Loucy (cell line): ENCODE measurements at regions not wholly inside any gene's neighbourhood (a gene's known extent, or its start where the extent isn't known, plus 50 kb on each side); places are given as distances from the start of the nearest gene placed in this dataset.

Experiments
- H2AFZ ChIP-seq: fragments of 200-600 bp; sonication (generic); 2 replicates; pipeline ENCODE4 v1.6.0; 2016; ENCODE audit warnings: antibody characterized with exemption, mild to moderate bottlenecking, low read length, moderate library complexity
- H3F3A ChIP-seq: fragments of 200-600 bp; 2 replicates; pipeline ENCODE4 v1.6.0; 2016; ENCODE audit warnings: antibody characterized with exemption, low read depth, mild to moderate bottlenecking
- H3K27me3 ChIP-seq: fragments of 200-600 bp; sonication (generic); 2 replicates; pipeline ENCODE4 v1.6.1; 2014; ENCODE audit warnings: low read length, mild to moderate bottlenecking; ENCODE audit not compliant: insufficient read depth, poor library complexity, severe bottlenecking
- H3K36me3 ChIP-seq: fragments of 200-600 bp; sonication (generic); 2 replicates; pipeline ENCODE4 v1.6.1; 2016; ENCODE audit warnings: low read length; ENCODE audit not compliant: insufficient read depth
- H3K4me1 ChIP-seq: fragments of 200-600 bp; sonication (generic); 2 replicates; pipeline ENCODE4 v1.5.1; 2014; ENCODE audit warnings: low read length, mild to moderate bottlenecking; ENCODE audit not compliant: insufficient read depth, poor library complexity, severe bottlenecking
- H3K4me2 ChIP-seq: fragments of 200-600 bp; sonication (generic); 2 replicates; pipeline ENCODE4 v1.6.0; 2014; ENCODE audit warnings: antibody characterized with exemption, low read length, low read depth, mild to moderate bottlenecking; ENCODE audit not compliant: poor library complexity, severe bottlenecking
- H3K4me3 ChIP-seq: fragments of 200-600 bp; sonication (generic); 2 replicates; pipeline ENCODE4 v1.5.1; 2014; ENCODE audit warnings: low read length, mild to moderate bottlenecking, mixed read lengths; ENCODE audit not compliant: poor library complexity, severe bottlenecking
- H3K79me2 ChIP-seq: fragments of 200-600 bp; sonication (generic); 2 replicates; pipeline ENCODE4 v1.6.1; 2014; ENCODE audit warnings: low read length; ENCODE audit not compliant: insufficient read depth
- H3K9ac ChIP-seq: fragments of 200-600 bp; sonication (generic); 2 replicates; pipeline ENCODE4 v1.6.0; 2014; ENCODE audit warnings: mild to moderate bottlenecking, low read depth, low read length, moderate library complexity; ENCODE audit not compliant: poor library complexity, severe bottlenecking
- H3K9me2 ChIP-seq: fragments of 200-600 bp; sonication (generic); replicated peaks from 2 replicates; pipeline ENCODE4 v1.6.1; 2016; ENCODE audit warnings: low read depth, low read length, mixed read lengths
- H3K9me3 ChIP-seq: fragments of 200-600 bp; sonication (generic); 2 replicates; pipeline ENCODE4 v1.6.1; 2014; ENCODE audit warnings: mild to moderate bottlenecking, antibody characterized with exemption, low read length, low read depth; ENCODE audit not compliant: insufficient read depth
- H4K20me1 ChIP-seq: fragments of 200-600 bp; sonication (generic); 2 replicates; pipeline ENCODE4 v1.6.0; 2014; ENCODE audit warnings: antibody characterized with exemption, low read length, mild to moderate bottlenecking; ENCODE audit not compliant: insufficient read depth, poor library complexity, severe bottlenecking
- CTCF ChIP-seq: fragments of 200-600 bp; sonication (generic); conservative IDR thresholded peaks from 2 replicates; pipeline ENCODE4 v1.5.1; 2014; ENCODE audit warnings: mild to moderate bottlenecking, antibody characterized with exemption, low read length
- EZH2phosphoT487 ChIP-seq: fragments of 200-600 bp; IDR thresholded peaks from 2 replicates; pipeline ENCODE4 v1.6.1; 2018; ENCODE audit warnings: antibody characterized with exemption, mild to moderate bottlenecking, moderate library complexity, borderline replicate concordance

DNA sequence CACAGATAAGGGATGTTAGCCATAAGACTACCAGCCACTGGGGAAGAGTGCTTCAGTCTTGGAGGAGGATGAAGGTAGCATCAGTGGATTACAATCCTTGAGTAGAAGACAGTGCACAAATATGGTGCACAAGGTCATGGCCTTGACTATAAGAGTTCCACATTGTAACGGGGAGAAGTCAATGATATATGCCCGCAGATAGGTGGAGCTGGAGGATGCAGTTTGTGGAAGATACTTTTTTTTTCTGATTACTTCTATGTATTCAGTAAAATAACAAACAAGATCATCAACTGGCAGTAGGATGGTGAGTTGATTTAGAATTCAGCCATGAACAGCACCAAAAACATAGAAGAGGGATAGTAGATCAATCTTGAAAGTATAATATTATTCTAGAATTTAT is 926.8 kb upstream of the MIR17HG start:
- H3K27me3 ChIP-seq = no peaks in the 10 kb centered on the region
- H3K4me1 ChIP-seq = no peaks in the 10 kb centered on the region
- no peaks in the 10 kb centered on the region for H3F3A ChIP-seq
- no peak overlapping the region for H3K4me3 ChIP-seq
- H3K36me3 ChIP-seq = no peaks in the 10 kb centered on the region
- no peaks in the 10 kb centered on the region for H3K79me2 ChIP-seq
- no peak overlapping the region for H2AFZ ChIP-seq
- H3K4me2 ChIP-seq = no peak overlapping the region
- H3K9me3 ChIP-seq = no peaks in the 10 kb centered on the region
- no peak for TF ChIP-seq CTCF
- no peak for TF ChIP-seq EZH2phosphoT487
- H3K9ac ChIP-seq = no peak overlapping the region
- H4K20me1 ChIP-seq = no peaks in the 10 kb centered on the region
- H3K9me2 ChIP-seq = no peaks in the 10 kb centered on the region

DNA sequence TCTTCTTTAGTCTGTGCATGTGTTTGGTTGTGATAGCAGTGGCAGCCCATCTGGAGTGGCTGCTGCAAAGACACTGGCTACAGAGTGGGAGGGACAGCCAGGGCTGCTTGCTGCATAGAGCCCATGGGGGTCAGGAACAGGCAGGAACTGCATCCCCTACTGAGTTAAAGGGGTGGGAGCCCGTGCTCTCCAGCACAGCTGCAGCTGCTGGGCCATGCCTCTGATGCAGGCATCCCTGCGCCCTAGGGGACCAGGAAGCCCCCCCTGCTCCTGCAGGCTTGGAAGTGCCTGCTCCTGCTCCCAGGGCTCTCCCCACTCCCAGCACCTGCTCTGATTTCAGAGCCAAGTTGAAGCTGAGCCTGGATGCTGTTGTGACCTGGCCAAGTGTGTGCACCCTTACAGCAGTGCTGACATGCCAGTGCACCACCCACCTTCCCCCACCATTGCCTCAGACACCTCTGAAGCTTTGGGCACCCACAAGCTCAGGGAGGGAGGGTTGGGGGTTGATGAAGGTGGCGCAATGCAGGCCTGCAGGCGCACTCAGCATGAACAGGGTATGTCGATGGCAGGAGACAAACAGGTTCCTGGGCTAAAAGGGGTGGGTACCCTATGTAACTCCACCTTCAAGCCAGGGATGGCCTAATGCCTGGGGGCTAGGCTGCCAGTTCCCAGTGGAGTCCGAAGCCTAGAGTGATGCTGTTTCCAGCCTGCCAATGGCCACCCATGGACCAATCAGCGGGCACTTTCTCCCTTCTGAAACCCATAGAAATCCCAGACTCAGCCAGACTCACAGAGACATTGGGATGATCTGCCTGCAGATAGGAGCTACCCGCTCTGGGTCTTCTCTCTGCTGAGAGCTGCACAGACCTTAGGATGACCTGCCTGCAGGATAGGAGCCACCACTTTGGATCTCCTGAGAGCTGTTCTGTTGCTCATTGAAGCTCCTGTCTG is 919.9 kb upstream of the MIR17HG start:
- Histone ChIP-seq H3K9me3 (no peaks in the 10 kb centered on the region), H3K4me3 (no peak overlapping the region), H3K79me2 (no peaks in the 10 kb centered on the region), H3K9me2 (no peaks in the 10 kb centered on the region), H3F3A (no peaks in the 10 kb centered on the region), H3K36me3 (no peaks in the 10 kb centered on the region), H3K4me1 (no peaks in the 10 kb centered on the region), H3K27me3 (no peaks in the 10 kb centered on the region), H4K20me1 (no peaks in the 10 kb centered on the region), H3K4me2 (no peak overlapping the region), H2AFZ (no peak overlapping the region), H3K9ac (no peak overlapping the region)
- TF ChIP-seq EZH2phosphoT487 = no peak
- no peak for TF ChIP-seq CTCF

DNA sequence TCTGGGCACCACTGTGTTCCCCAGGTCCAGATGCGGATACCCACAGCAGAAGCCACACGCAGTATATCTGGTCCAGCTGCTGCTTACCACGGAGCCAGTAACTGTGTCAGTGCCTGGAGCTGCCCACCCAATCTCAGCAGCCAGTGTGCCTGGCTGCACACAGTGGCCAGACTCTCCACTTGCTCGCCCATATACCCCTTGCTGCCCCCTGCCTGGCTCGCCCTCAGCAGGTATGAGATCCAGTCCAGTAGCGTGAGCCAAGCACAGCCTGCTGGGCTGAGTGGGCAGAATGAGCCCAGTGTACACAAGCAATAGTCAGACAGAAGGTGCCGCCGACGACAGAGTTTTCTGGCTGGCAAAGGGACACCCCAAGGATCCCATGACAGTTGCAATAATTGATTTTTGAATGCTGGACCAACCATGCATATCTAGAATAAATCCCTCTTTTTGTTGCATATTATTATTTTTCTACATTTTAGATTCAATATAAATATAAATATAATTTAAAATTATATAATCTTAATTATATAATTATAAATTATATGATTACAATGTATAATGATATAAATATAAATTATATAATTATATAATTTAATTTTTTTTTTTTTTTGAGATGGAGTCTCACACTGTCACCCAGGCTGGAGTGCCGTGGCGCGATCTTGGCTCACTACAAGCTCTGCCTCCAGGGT is 918.8 kb upstream of the MIR17HG start:
- no peak overlapping the region for H2AFZ ChIP-seq
- TF ChIP-seq EZH2phosphoT487 (no peak), CTCF (no peak)
- H3K4me2 ChIP-seq = no peak overlapping the region
- H3K9ac ChIP-seq = no peak overlapping the region
- no peaks in the 10 kb centered on the region for H3K27me3 ChIP-seq
- H3K4me1 ChIP-seq = no peaks in the 10 kb centered on the region
- H3K9me2 ChIP-seq = no peaks in the 10 kb centered on the region
- H3K9me3 ChIP-seq = no peaks in the 10 kb centered on the region
- H4K20me1 ChIP-seq = no peaks in the 10 kb centered on the region
- H3K4me3 ChIP-seq = no peak overlapping the region
- no peaks in the 10 kb centered on the region for H3K36me3 ChIP-seq
- no peaks in the 10 kb centered on the region for H3K79me2 ChIP-seq
- H3F3A ChIP-seq = no peaks in the 10 kb centered on the region
